Endodermal cell (in vitro differentiated cells): ENCODE measurements at regions not wholly inside any gene's neighbourhood (a gene's known extent, or its start where the extent isn't known, plus 50 kb on each side); places are given as distances from the start of the nearest gene placed in this dataset.

Experiments used
- DNase-seq: peaks from one replicate; pipeline ENCODE4 v3.0.0-alpha.2; 2017
- H3K27ac ChIP-seq: 2 replicates; pipeline ENCODE4 v1.5.1; 2013; ENCODE audit warnings: mild to moderate bottlenecking, low read depth, low read length, moderate library complexity
- H3K27me3 ChIP-seq: 2 replicates; pipeline ENCODE4 v1.6.1; 2013; ENCODE audit warnings: mild to moderate bottlenecking, low read length, moderate library complexity; ENCODE audit not compliant: insufficient read depth, control insufficient read depth, poor library complexity, severe bottlenecking
- H3K36me3 ChIP-seq: 2 replicates; pipeline ENCODE4 v1.7.0; 2013; ENCODE audit warnings: mild to moderate bottlenecking, low read length, moderate library complexity; ENCODE audit not compliant: control insufficient read depth, insufficient read depth
- H3K4me1 ChIP-seq: one replicate; pipeline ENCODE4 v1.7.0; 2013; ENCODE audit warnings: low read length; ENCODE audit not compliant: control insufficient read depth, insufficient read depth
- H3K4me3 ChIP-seq: 2 replicates; pipeline ENCODE4 v1.5.1; 2013; ENCODE audit warnings: mild to moderate bottlenecking, low read length, moderate library complexity
- H3K9ac ChIP-seq: 2 replicates; pipeline ENCODE4 v1.6.1; 2013; ENCODE audit warnings: mild to moderate bottlenecking, low read length, moderate library complexity; ENCODE audit not compliant: poor library complexity, severe bottlenecking; ENCODE audit errors: extremely low read depth
- H3K9me3 ChIP-seq: 2 replicates; pipeline ENCODE4 v1.6.1; 2013; ENCODE audit warnings: mild to moderate bottlenecking, low read length, moderate library complexity; ENCODE audit not compliant: control insufficient read depth
- H3K27ac Mint-ChIP-seq: 2 replicates; pipeline ENCODE4 v1.8.0; 2020; ENCODE audit warnings: mixed read lengths
- H3K27me3 Mint-ChIP-seq: 2 replicates; pipeline ENCODE4 v1.8.0; 2021; ENCODE audit warnings: mild to moderate bottlenecking, mixed read lengths; ENCODE audit not compliant: insufficient read depth
- H3K36me3 Mint-ChIP-seq: 2 replicates; pipeline ENCODE4 v1.8.0; 2020; ENCODE audit warnings: low read depth, mixed read lengths
- H3K4me1 Mint-ChIP-seq: 2 replicates; pipeline ENCODE4 v1.8.0; 2020; ENCODE audit warnings: mixed read lengths
- H3K4me3 Mint-ChIP-seq: 2 replicates; pipeline ENCODE4 v1.8.0; 2020; ENCODE audit warnings: mild to moderate bottlenecking, moderate library complexity, mixed read lengths
- H3K9me3 Mint-ChIP-seq: 2 replicates; pipeline ENCODE4 v1.8.0; 2020; ENCODE audit warnings: mild to moderate bottlenecking, mixed read lengths
- CTCF ChIP-seq: fragments of 200-600 bp; sonication (generic); conservative IDR thresholded peaks from 2 replicates; pipeline ENCODE4 v1.5.0; 2021; ENCODE audit warnings: antibody characterized with exemption, mild to moderate bottlenecking
- WGBS, 2 experiments: methylation state at CpG; one replicate each; pipeline versions ENCODE4 v1.1.5 to v1.1.7; 2013; ENCODE audit warnings: missing lambda C conversion rate in 2 of 2, mixed read lengths in 1 of 2; ENCODE audit not compliant: insufficient coverage in 1 of 2, insufficient read length in 1 of 2; 5-methylcytosine and 5-hydroxymethylcytosine counted together

- Mint-ChIP-seq H3K9me3 (no peaks in the 10 kb centered on the region), H3K4me1 (peaks cover 13% of the 10 kb centered on the region), H3K4me3 (no peak overlapping the region), H3K36me3 (no peaks in the 10 kb centered on the region), H3K27ac (no peak overlapping the region), H3K27me3 (no peaks in the 10 kb centered on the region)
- Histone ChIP-seq H3K27me3 (no peaks in the 10 kb centered on the region), H3K9ac (no peak overlapping the region), H3K4me1 (peaks cover 3% of the 10 kb centered on the region), H3K4me3 (no peak overlapping the region), H3K36me3 (no peaks in the 10 kb centered on the region), H3K9me3 (peaks cover 8% of the 10 kb centered on the region), H3K27ac (no peak overlapping the region)
- DNase-seq, result no peak
- TF ChIP-seq CTCF, result no peak
- 100% methylated on average over 2 of the region's 2 CpGs; no CpG with 5 or more reads in 1 of the 2 experiments for WGBS, 2 experiments
These were observed 505.0 kb downstream of the CENPC start for GRCh38 chr4:67040315-67040714.

GRCh38 chr4:67038228-67038566, 507.1 kb downstream of the CENPC start:
- no peaks in the 10 kb centered on the region for H3K36me3 ChIP-seq
- no peak overlapping the region for H3K4me3 Mint-ChIP-seq
- no peaks in the 10 kb centered on the region for H3K9me3 Mint-ChIP-seq
- TF ChIP-seq CTCF, result no peak
- peaks cover 16% of the 10 kb centered on the region for H3K4me1 Mint-ChIP-seq
- no peaks in the 10 kb centered on the region for H3K36me3 Mint-ChIP-seq
- no peaks in the 10 kb centered on the region for H3K27me3 Mint-ChIP-seq
- peaks cover 8% of the 10 kb centered on the region for H3K9me3 ChIP-seq
- no peak for DNase-seq
- peaks cover 3% of the 10 kb centered on the region for H3K4me1 ChIP-seq
- H3K4me3 ChIP-seq, result no peak overlapping the region
- no peak overlapping the region for H3K9ac ChIP-seq
- no peak overlapping the region for H3K27ac Mint-ChIP-seq
- WGBS, 2 experiments, result 65 to 80% methylated on average over 1 to 4 of the region's 4 CpGs
- no peak overlapping the region for H3K27ac ChIP-seq
- H3K27me3 ChIP-seq, result no peaks in the 10 kb centered on the region

- H3K4me3 Mint-ChIP-seq, result no peak overlapping the region
- H3K27ac ChIP-seq, result no peak overlapping the region
- peaks cover 8% of the 10 kb centered on the region for H3K9me3 ChIP-seq
- H3K36me3 ChIP-seq, result no peaks in the 10 kb centered on the region
- peaks cover 16% of the 10 kb centered on the region for H3K4me1 Mint-ChIP-seq
- H3K27me3 Mint-ChIP-seq, result no peaks in the 10 kb centered on the region
- H3K36me3 Mint-ChIP-seq, result no peaks in the 10 kb centered on the region
- H3K27me3 ChIP-seq, result no peaks in the 10 kb centered on the region
- no peak overlapping the region for H3K9ac ChIP-seq
- no peak overlapping the region for H3K27ac Mint-ChIP-seq
- H3K4me3 ChIP-seq, result no peak overlapping the region
- no peaks in the 10 kb centered on the region for H3K9me3 Mint-ChIP-seq
- H3K4me1 ChIP-seq, result peaks cover 3% of the 10 kb centered on the region
- no peak for DNase-seq
- TF ChIP-seq CTCF, result no peak
These were observed 507.6 kb downstream of the CENPC start for GRCh38 chr4:67037504-67038227.
